ENCODE measurements at regions not wholly inside any gene's neighbourhood (a gene's known extent, or its start where the extent isn't known, plus 50 kb on each side); places are given as distances from the start of the nearest gene placed in this dataset.

DNA sequence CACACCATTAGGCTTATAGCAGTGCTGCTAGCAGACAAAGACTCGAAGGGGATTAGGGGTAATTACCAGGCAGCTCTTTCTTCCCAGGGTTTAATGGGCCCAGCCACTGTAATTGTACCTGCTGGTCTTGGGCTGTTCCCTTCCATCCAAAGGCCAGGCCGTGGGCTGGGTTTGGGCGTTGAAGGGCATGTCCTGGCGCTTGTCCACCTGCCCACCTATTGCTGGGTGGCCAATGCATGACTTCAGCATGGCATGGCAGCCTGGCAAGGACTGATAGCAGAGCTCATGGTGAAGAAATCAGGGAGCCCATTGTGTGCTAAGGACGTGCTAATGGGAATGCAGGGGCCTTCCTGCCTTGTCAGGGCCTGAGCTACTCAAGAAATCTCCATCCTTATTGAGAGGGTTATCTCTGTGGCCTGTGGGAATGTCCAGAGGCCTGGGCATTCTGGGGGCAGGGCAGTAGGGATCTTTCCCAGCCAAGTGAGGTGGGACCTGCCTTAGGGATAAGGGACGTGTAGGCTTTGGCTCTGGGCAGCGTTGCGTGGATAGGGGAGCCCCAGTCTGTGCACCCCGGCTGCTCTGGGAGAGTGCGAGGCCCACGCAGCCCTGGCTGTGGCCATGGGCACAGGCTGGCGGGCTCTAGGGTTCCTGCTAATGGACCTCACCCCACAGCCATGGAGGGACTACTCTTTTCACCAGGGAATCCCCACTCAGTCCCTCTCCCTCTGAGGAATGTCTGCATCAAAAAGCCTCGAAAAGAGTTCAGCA, 116.1 kb upstream of the PITX1 start:
- TF ChIP-seq EZH2 (IDR thresholded peaks at IDR 0.05; ENCODE audit: insufficient read depth, poor library complexity, severe bottlenecking) (no peak), EZH2phosphoT487 (IDR thresholded peaks at IDR 0.05; ENCODE audit: insufficient read depth, low read depth) (no peak)
